ENCODE measurements at regions not wholly inside any gene's neighbourhood (a gene's known extent, or its start where the extent isn't known, plus 50 kb on each side); places are given as distances from the start of the nearest gene placed in this dataset.

- no peak for TF ChIP-seq CTCF (IDR thresholded peaks at IDR 0.05)
- intact Hi-C loops (cut with DNase I), result no loop called here
- Histone ChIP-seq H3K9me3 (no peaks in the 10 kb centered on the region), H3K27me3 (no peaks in the 10 kb centered on the region), H3K36me3 (no peaks in the 10 kb centered on the region), H3K4me1 (no peaks in the 10 kb centered on the region), H3K4me3 (no peak overlapping the region), H3K9ac (ENCODE audit: low read depth in 2 of 2, low read length in 2 of 2) (no peak overlapping the region), H3K27ac (no peak overlapping the region)
- DNase-seq, result no peak
Observed at GRCh38 chr2:59528525-59528924, 1024.9 kb downstream of the BCL11A start.

- Histone ChIP-seq H3K9me3 (no peaks in the 10 kb centered on the region), H3K27ac (no peak overlapping the region), H3K4me3 (no peak overlapping the region), H3K27me3 (no peaks in the 10 kb centered on the region), H3K4me1 (no peaks in the 10 kb centered on the region), H3K36me3 (no peaks in the 10 kb centered on the region), H3K9ac (ENCODE audit: low read depth in 2 of 2, low read length in 2 of 2) (no peak overlapping the region)
- no peak for DNase-seq
- TF ChIP-seq CTCF (IDR thresholded peaks at IDR 0.05), result no peak
- intact Hi-C loops (cut with DNase I), result no loop called here
Observed at GRCh38 chr2:59502981-59503380, 1050.5 kb downstream of the BCL11A start.

GRCh38 chr2:59490994-59491393 lies 1062.5 kb downstream of the BCL11A start:
- no peaks in the 10 kb centered on the region for H3K4me1 ChIP-seq
- intact Hi-C loops (cut with DNase I), result no loop called here
- TF ChIP-seq CTCF (IDR thresholded peaks at IDR 0.05), result no peak

GRCh38 chr2:59490192-59490591 lies 1063.3 kb downstream of the BCL11A start:
- Histone ChIP-seq H3K4me1 (no peaks in the 10 kb centered on the region), H3K4me3 (no peak overlapping the region), H3K9me3 (no peaks in the 10 kb centered on the region), H3K36me3 (no peaks in the 10 kb centered on the region), H3K27me3 (no peaks in the 10 kb centered on the region), H3K9ac (ENCODE audit: low read depth in 2 of 2, low read length in 2 of 2) (no peak overlapping the region), H3K27ac (no peak overlapping the region)
- intact Hi-C loops (cut with DNase I), result no loop called here
- DNase-seq, result no peak
- TF ChIP-seq CTCF (IDR thresholded peaks at IDR 0.05), result no peak

More at GRCh38 chr2:59490994-59491393, 1062.5 kb downstream of the BCL11A start:
- peak; percentile 18 for DNase-seq
- Histone ChIP-seq H3K27me3 (no peaks in the 10 kb centered on the region), H3K4me3 (no peak overlapping the region), H3K9me3 (no peaks in the 10 kb centered on the region), H3K36me3 (no peaks in the 10 kb centered on the region), H3K9ac (ENCODE audit: low read depth in 2 of 2, low read length in 2 of 2) (no peak overlapping the region), H3K27ac (no peak overlapping the region)

- H3K36me3 ChIP-seq, result no peaks in the 10 kb centered on the region
- no peaks in the 10 kb centered on the region for H3K9me3 ChIP-seq
- no peak overlapping the region for H3K4me3 ChIP-seq
- H3K4me1 ChIP-seq, result no peaks in the 10 kb centered on the region
- H3K27ac ChIP-seq, result no peak overlapping the region
- DNase-seq, result no peak
- no peaks in the 10 kb centered on the region for H3K27me3 ChIP-seq
- intact Hi-C loops (cut with DNase I), result no loop called here
- H3K9ac ChIP-seq (ENCODE audit: low read depth in 2 of 2, low read length in 2 of 2), result no peak overlapping the region
- no peak for TF ChIP-seq CTCF (IDR thresholded peaks at IDR 0.05)
Observed at GRCh38 chr2:59484673-59485072, 1068.8 kb downstream of the BCL11A start.

GRCh38 chr2:59463426-59463825 lies 1090.0 kb downstream of the BCL11A start:
- no peak overlapping the region for H3K27ac ChIP-seq
- no peak overlapping the region for H3K4me3 ChIP-seq
- intact Hi-C loops (cut with DNase I), result no loop called here
- no peak for TF ChIP-seq CTCF (IDR thresholded peaks at IDR 0.05)
- H3K4me1 ChIP-seq, result no peaks in the 10 kb centered on the region
- H3K36me3 ChIP-seq, result no peaks in the 10 kb centered on the region
- H3K9ac ChIP-seq (ENCODE audit: low read depth in 2 of 2, low read length in 2 of 2), result no peak overlapping the region
- H3K27me3 ChIP-seq, result no peaks in the 10 kb centered on the region
- H3K9me3 ChIP-seq, result no peaks in the 10 kb centered on the region
- DNase-seq, result no peak
